HG03432 (cell line): ENCODE measurements at regions not wholly inside any gene's neighbourhood (a gene's known extent, or its start where the extent isn't known, plus 50 kb on each side); places are given as distances from the start of the nearest gene placed in this dataset.

Experiments used
- ATAC-seq: cut with Tn5 transposase; IDR thresholded peaks from one replicate; pipeline ENCODE4 v1.9.1; 2021; ENCODE audit warnings: mild to moderate bottlenecking, moderate library complexity; ENCODE audit not compliant: unreplicated experiment

DNA sequence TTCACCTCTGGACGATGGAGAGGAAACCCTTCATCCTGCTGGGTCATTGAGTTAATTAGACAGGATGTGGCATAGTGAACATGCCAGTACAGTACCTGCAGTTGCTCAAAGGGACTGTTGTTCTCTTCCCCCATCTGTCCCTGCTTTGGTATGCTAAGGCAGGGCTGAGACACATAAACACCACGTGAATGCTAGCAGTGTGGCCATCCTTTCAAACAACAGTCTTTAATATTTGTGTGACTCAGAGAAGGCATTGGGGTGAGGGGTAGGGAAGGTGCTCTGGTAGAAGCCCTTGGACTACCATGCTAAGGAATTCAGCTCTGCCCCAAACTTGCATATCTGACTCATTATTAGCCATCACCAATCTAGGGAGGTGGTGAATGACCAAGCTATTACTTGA is 180.2 kb upstream of the ZNF618 start:
- ATAC-seq = no peak

DNA sequence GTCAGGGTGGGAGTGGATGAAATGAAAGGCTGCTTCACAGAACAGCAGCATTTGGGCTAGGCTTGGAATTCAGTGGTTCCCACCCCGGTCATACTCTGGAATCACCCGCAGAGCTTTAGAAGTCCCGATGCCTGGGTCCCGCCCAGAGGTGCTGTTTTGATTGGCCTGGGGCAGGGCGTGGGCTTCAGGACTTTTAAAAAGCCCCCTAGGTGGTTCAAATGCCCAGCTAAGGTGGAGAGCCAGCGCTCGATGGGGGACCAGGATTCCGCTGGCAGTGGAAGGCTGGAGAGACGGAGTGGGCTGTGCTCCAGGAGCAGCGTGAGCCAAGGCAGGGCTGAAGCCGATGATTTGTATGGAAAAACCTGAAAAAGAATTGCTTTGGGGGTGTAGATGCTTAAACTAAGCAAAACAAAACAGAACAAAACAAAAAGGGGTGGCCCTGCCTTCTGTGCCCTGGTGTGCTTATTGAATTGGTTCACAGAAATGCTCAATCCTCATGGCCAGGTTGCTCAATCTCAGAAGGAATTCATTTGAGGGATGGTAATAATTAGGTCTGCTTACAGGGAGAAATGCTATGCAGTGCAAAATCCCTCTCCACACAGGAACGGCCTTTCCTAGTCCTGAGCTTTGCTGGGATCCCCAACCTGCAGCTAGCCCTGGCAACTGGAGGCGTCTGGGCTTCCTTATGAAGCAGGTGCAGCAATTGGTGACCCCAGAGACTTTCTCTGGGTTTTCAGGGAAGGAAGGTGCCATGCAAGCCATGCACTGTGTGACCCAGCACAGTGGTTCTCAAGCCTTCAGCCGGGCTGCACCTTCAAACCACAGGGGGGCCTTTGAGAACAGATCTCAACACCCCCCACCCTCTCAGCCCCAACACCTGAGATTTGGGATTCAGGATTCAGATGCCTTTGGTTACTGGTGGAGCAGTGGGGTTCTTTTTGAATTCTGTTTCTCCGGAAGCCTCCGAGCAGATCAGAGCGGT is 174.0 kb upstream of the ZNF618 start:
- no peak for ATAC-seq

DNA sequence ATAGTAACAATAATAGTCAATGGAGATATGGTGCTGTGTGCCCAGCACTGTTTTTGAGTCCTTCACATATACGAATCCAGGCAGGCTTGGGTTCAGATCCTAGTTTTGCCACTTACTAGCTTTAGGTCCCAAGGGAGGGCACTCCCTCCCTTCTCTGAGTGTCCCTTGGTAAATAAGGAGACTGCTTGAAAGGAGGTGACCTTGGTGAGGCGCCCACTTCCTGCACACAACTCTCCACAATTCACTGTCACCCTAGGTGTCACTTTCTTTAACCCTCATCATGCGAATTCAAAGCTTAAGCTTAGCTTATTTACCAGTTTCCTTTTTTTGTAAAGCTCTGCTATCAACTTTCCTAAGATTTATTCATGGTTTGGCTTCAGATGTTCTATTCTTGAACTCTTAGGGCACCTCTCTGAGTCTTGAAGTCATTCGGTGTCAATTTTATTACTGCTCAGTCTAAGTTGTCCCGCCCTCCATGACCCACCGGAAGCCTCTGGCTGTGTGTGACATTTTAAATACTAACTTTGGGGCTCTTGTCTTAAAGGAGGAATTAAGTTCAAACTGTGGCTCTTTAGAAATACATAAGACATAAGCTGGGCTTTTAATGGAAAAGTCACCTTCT is 170.7 kb upstream of the ZNF618 start:
- ATAC-seq = no peak

DNA sequence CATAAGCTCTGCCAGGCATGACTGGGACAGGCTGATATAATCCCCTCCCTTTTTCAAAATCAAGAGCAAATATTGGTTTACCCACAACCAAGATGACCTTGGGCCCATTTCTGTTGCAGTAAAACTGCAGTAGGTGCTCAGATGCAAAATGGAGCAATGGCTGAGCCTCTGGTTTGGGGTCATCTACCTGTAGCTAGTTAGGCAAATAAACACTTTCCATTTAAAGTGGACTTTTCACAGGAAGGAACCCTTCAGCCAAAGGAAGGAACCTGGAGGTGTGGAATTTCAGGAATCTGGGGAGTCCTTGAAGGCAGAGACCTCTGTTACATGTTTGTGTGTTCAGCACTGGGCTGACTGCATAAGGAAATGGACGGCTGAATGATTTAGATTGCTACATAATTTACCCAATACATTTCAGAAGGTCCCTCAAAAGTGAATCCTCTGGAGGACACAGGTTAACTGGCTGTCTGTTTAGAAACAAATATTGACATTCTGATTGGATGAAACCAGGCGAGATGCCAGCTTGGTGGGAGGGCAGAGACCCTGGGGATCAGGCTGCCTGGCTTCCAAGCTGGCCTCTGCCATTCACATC is 170.1 kb upstream of the ZNF618 start:
- ATAC-seq = no peak

DNA sequence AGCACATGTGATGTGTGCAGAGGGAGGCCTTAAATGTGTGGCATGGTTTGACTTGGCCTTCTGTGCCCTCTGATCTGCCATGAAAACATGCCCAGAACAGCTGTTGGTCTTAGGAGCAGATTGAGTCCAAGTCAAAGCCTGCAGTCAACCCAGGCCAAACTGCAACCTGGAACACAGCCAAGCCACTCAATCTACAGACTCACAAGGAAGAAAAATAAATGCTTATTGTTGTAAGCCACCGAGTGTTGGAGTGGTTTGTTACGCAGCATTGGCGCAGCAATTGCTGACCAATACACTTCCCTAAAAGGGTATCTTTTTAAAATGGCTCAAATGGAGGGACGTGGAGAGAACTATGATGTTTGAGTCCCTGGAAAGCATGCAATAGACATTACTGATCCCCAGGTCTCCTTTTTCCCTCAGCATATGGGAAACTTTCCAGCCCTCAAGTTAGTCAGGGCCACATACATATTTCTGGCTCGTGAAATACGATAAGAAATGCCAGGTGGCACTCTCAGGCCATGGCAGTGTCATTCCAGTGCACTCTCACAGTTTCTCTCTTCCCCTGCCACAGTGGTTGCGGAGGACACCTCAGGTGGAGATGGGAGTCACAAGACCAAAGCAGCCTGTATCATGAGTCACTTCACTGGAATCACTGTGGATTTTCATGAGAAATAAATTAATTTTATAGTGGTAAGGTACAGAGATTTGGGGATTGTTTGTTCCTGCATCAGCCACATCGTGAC is 168.0 kb upstream of the ZNF618 start:
- no peak for ATAC-seq

DNA sequence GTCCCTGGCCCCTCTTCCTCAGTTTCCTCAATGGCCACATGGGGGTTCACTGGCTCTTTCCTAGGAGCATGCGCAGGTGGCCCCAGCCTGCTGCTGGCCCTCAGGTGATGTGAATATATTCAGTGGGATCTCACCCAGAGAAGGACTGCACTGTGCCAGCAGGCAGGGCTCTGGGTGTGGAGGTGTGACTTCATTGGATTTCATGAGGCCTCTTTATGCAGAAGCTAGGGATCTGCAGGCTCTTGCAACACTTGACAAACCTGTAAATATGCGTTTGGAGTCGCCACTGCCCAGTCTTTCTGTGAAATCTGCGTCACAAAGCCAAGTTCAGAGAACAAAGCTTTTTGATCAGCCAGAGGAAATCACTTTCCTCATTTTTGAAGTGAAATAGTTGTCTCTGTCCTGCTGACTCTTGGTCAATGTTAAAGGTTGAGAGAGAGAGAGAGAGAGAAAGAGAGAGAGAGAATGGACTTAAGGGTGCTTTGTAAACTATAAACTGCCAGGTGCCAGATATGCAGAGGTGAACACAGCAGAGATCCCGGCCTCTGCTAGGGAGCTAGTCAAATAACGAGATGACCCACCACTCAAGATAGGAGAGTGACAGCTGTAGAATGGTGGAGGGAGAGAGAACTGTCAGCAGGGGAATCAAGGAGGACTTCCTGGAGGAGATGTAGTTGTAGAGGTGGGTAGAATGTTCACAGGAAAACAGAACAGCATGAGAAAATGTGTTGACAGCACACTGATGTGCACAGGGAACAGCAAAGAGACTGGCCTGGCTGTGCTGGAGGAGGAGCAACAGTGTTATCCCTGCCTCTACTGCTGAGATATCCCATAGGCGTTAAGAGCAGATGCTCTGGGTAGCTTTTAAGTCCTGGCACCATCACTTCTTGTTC is 167.0 kb upstream of the ZNF618 start:
- ATAC-seq = no peak

DNA sequence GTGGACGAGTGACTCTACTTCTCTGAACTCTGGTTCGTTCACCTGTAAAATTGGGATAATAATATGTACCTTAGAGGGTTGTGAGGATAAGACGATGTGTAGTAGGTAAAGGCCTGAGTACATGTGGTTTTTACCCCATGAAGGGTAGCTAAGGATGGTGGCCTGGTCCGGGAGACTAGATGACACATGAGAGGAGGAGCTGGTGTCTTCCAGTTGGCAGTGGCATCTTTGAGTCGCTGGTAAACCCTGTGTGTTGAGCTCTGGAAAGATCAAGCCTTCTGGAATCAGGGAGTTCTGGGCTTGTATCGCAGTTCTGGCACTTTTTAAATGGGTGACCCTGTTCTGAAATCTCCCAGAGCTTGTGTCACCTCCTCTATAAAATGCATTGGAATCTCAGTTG is 166.4 kb upstream of the ZNF618 start:
- no peak for ATAC-seq

DNA sequence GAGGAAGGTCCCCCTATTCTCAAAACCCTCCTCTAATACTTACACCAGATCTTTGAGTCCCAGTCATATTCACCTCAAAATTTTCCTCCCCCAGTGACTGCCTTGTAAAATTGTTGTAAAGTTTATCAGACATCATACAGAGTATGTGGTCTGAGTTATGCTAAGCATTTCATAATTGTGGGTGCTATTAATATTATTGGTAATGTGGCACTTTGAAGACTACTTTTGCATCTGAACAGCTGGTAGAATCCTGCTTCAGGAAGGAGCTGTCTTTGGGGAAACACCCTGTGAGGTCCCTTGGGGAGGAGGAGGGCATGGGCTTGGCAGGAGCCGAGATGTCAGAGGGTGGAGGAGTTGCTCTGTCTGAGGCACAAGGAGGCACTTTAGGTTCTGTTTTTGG is 164.9 kb upstream of the ZNF618 start:
- no peak for ATAC-seq

DNA sequence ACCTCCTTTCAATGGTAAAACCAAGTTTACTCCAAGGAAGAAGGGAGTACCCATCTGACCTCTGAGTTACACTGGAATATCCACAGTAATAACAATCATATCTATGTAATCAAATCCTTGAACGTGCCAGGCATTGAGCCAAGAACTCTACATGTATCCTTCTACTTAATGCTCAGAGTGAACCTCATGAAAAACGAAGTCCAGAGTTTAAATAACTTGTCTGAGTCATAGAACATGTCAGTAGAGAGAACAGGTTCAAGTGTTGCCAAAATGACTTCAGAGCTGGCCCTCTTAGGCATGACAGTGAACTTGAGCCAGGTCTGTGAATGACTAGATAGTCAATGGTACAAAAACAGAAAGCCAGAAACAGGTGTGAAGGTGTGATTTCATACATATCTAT is 164.1 kb upstream of the ZNF618 start:
- ATAC-seq = no peak

DNA sequence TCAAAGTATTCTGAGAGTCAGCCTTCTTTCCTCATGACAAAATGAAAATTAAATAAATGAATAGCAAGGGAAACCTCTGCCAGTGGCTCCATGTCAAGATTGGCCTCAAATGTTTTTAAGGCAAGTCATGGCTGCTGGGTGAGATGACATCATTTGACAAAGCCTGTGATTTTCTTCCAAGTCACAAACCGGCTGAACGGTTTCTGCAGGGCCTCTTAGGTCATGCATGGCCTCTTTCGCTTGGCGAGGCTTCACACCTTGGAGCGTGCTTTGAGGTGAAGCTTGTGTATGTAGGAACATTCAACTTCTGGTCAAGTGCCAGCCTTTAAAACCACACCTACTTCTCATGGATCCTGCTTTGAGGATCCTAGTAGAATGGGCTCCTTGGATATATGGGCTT is 161.0 kb upstream of the ZNF618 start:
- ATAC-seq = no peak

DNA sequence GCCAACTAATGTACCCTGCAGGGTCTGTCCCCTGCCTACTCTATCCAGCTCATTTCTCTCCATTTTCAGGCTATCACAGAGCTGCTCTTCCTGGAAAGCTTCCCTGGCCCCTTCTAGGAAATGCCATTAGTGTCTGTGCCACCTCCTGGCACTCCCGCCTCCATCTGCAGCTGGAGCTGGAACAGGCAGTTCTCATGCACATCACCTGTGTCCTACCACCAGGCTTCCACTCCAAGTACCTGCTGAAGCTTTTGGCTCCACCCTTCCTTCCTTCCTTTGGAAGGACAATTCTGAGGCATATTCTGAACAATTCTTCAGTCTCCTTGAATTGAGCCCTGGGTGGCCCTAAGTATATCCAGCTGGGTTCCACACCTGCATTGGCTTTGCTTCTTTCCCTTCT is 156.2 kb upstream of the ZNF618 start:
- ATAC-seq = no peak

DNA sequence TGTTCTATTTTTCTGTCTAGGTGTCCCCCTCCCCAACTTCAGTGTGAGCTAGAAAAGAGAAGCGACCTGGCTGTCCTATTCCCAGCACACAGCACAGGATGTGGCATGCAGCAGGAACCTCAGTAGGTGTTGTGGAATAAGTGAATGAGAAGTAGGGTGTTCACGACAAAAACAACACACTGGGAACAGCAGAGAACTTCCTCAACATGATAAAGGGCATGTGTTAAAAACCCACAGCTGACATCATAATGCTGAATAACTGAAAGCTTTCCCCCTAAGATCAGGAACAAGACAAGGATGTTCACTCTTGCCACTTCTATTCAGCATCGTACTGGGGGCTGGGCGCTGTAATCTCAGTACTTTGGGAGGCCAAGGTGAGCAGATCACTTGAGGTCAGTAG is 155.6 kb upstream of the ZNF618 start:
- no peak for ATAC-seq

DNA sequence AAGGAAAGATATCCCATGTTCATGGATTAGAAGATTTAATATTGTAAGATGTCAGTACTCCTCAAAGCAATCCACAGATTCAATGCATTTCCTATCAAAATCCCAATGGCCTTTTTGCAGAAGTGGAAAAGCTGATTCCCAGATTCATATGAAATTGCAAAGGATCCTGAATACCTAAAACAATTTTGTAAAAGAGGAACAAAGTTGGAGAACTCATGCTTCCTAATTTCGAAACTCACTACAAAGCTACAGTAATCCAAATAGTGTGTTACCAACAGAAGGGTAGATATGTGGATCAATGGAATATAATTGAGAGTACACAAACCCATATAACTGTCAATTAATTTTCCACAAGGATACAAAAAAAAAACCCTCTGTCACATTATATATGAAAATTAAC is 154.3 kb upstream of the ZNF618 start:
- ATAC-seq = no peak

DNA sequence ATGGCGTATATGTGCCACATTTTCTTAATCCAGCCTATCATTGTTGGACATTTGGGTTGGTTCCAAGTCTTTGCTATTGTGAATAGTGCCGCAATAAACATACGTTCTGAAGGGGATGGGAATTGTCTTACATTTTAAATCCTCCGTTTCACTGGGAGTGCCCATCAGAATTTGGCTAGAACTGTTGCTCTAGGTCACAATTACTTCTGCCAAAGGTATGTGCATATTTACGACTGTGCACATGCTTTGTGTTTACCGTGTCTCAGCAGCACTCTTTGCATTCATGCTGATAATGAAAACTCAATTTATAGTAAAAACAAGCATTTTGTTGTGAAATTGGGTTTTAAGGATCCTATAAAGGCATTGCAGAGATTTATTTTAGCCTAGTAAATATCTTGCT is 151.9 kb upstream of the ZNF618 start:
- no peak for ATAC-seq

DNA sequence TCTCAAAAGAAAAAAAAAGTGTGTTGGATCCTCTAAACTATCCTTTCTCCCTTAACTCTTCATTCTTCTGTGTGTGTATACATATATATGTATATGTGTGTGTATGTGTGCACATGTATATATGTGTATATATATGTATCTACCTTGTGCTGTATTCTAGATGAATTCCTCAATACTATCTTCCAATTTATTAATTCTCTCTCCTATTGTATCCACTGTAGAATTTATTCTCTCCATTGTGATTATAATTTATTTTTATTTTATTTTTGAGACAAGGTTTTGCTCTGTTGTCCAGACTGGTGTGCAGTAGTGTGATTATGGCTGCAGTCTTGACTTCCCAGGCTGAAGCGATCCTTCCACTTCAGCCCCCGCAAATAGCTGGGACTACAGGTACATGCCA is 147.1 kb upstream of the ZNF618 start:
- no peak for ATAC-seq

DNA sequence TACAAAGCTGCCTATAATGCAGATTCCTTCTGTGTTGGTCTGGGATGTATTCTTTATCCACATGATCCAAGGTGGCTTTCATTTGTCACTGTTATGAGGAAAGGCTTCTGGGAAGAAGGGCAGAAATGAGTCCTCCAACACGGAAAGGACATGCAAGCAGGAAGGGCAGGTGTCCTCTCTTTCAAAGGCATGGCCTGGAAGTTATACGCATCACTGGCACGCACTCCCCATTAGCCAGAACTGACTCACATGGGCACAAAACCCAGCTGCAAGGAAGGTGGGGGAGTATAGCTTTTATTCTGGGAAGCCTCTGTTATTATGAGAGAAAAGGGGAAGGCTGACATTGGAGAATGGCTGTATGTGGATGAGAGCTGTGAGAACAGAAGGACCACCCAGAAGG is 141.3 kb upstream of the ZNF618 start:
- no peak for ATAC-seq

DNA sequence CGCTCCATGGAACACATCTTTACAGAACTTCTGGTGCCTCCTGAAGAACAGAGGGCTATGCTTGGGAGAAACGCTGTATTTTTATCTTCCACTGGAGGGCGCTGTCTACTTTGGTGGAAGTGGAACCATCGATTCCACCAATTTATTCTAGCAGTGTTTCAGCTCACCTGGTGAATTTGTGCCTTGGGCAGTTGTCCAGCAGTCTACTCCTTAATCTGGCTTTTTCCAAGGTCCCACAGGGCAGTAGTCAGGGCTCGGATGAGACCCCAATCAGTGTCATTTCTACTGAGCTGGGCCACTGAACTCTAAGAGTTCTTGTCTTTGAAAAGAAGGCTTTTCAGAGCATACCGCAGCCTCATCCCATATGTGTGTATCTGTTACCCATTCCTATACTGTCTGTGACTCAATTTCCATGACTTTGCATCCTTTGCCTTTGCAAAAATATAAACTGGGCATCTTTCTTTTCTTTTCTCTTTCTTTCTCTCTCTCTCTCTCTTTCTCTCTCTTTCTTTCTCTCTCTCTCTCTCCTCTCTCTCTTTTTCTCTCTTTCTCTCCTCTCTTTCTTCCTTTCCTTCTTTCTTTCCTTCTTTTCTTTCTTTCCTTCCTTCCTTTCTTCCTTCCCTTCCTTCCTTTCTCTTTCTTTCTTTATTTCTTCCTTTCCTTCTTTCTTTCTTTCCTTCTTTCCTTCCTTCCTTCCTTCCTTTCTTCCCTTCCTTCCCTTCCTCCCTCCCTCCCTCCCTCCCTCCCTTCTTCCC is 138.4 kb upstream of the ZNF618 start:
- ATAC-seq = no peak

DNA sequence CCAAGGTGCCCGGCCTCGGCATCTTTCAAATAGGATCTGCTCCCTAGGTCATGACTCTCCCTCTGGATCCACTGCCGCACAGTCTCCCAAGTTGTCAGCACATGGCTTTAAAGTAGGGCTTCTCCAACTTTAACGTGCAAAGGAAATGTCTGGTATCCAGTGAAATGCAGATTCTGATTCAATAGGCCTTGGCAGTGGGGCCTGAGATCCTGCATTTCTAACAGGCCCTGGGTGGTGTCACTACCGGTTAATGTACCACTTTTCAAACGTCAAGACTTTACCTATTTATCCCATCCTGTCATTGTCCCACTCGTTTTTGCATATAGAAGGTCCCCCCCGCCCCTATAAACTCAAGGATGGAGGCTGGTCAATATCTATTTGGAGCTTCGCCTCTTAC is 137.6 kb upstream of the ZNF618 start:
- no peak for ATAC-seq

DNA sequence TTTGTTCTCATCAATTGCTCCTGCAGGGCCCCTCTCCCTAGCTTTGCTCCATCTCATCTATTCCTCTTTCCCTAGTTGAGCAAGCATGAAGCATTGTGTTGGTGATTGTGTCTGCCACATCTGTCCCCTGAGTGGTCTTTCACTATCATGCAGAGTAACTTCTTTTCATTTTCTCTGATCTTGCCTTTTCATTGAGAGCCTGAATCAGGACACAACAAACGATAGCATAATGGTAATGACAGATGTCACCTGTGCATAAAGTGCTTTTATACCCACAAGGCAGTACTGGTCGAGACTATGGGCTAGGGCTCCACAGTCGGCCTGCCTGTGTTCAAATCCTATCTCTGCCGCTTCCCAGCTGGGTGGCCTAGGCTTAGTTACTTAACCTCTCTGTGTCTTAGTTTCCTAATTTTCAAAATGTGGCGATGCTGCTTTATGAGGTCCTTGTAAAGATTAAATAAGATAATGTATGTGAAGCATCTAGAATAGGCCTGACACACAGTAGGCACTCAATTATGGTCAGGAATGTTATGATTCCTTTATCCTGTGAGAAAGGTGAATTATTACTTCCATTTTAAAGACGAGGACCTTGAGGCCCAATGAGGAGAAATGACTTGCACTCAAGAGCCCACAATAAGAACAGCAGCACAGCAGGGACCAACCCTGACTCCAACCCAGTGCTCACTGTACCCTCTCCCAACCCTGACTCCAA is 137.1 kb upstream of the ZNF618 start:
- ATAC-seq = no peak
